Colonic mucosa (tissue), 4 donors: ENCODE measurements at regions not wholly inside any gene's neighbourhood (a gene's known extent, or its start where the extent isn't known, plus 50 kb on each side); places are given as distances from the start of the nearest gene placed in this dataset.

Experiments
- DNase-seq: peaks from one replicate; pipeline ENCODE4 v3.0.0-alpha.2; 2020
- H3K27ac ChIP-seq: fragments of 200-600 bp; one replicate; pipeline ENCODE4 v1.8.0; 2021
- H3K27me3 ChIP-seq: fragments of 200-600 bp; one replicate; pipeline ENCODE4 v1.8.0; 2021
- H3K36me3 ChIP-seq: fragments of 200-600 bp; one replicate; pipeline ENCODE4 v1.8.0; 2021
- H3K4me1 ChIP-seq: fragments of 200-600 bp; one replicate; pipeline ENCODE4 v1.8.0; 2021; ENCODE audit warnings: mild to moderate bottlenecking
- H3K4me3 ChIP-seq: fragments of 200-600 bp; one replicate; pipeline ENCODE4 v1.8.0; 2021
- H3K9ac ChIP-seq, 2 donors: one replicate each; pipeline ENCODE4 v1.7.0; 2013; ENCODE audit warnings: control low read depth in 2 of 2, low read depth in 2 of 2, low read length in 2 of 2
- H3K9me3 ChIP-seq: fragments of 200-600 bp; one replicate; pipeline ENCODE4 v1.8.0; 2021
- intact Hi-C: fragments of 100-400 bp; cut with DNase I; formaldehyde crosslinking; loops from one replicate; pipeline ENCODE4 v1.14.1; 2022
- TF ChIP-seq, protein P1 (sequence below): fragments of 200-600 bp; IDR thresholded peaks from one replicate; pipeline ENCODE4 v1.8.0; 2022; ENCODE audit warnings: antibody characterized with exemption, mild to moderate bottlenecking
- donor health status: healthy.
- donor health status: DM: no; HTN: no; CAD: no.
- donor health status: DM: no; HTN: no; CAD: no.

DNA sequence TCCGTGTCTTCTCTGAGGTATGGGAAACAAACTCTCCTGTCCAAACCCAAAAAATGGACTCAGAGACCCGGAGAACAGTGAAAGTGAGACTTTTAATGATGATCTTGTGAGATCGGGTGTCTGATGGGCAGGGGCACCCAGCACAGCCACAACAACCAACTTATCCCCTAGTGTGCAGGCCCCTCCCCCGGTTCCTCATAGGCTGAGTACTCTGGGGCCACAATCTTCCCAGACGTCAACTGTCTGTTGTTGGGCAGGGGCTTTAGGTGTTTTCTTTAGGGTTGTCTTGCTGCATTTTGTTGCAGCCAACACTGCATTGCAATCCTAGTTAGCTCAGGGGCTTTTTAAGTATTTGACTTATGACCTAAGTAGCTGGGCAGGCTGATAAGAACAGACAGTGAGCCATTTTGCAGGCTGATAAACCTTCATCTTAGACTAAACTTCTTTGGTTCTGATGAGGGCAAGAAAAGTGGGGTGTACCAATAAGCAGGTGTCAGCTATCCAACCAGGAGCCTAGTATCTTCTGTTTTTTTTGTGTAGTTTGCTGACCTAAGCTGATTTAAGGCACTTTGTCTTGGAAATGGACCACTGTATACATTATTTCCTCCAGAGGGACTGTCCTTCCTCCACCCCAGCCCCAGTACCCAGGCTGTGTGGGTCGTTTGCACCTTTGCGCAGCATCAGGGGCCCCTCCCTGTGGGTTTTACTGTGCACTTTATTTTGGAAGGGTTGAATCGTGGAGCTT lies 1323.6 kb downstream of the TBC1D22A start:
- intact Hi-C loops: no loop called here
- no peaks in the 10 kb centered on the region for H3K27me3 ChIP-seq
- H3K4me1 ChIP-seq: no peaks in the 10 kb centered on the region
- H3K27ac ChIP-seq: no peak overlapping the region
- no peaks in the 10 kb centered on the region for H3K9me3 ChIP-seq
- DNase-seq: no peak
- H3K9ac ChIP-seq: no peak overlapping the region
- H3K4me3 ChIP-seq: no peak overlapping the region
- TF ChIP-seq, protein P1, sequence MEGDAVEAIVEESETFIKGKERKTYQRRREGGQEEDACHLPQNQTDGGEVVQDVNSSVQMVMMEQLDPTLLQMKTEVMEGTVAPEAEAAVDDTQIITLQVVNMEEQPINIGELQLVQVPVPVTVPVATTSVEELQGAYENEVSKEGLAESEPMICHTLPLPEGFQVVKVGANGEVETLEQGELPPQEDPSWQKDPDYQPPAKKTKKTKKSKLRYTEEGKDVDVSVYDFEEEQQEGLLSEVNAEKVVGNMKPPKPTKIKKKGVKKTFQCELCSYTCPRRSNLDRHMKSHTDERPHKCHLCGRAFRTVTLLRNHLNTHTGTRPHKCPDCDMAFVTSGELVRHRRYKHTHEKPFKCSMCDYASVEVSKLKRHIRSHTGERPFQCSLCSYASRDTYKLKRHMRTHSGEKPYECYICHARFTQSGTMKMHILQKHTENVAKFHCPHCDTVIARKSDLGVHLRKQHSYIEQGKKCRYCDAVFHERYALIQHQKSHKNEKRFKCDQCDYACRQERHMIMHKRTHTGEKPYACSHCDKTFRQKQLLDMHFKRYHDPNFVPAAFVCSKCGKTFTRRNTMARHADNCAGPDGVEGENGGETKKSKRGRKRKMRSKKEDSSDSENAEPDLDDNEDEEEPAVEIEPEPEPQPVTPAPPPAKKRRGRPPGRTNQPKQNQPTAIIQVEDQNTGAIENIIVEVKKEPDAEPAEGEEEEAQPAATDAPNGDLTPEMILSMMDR: no peak
- no peaks in the 10 kb centered on the region for H3K36me3 ChIP-seq

DNA sequence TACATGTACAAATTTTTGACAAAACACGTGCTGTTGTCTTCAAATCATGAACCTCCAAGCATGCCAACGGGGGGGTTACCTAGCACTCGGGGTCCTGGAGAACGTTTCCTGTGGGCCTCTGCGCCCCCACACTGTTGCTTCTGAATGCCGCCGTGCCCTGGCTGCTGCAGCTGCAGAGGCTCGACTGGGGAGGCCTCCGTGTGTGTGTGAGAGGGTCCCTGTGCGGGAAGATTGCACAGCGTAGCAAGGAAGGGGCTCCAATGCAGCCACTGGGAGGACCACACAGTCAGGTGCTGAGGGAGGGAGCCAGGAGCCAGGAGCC lies 1322.2 kb downstream of the TBC1D22A start:
- intact Hi-C loops: no loop called here
- TF ChIP-seq, protein P1: no peak
- Histone ChIP-seq H3K4me3 (no peak overlapping the region), H3K9ac (no peak overlapping the region), H3K27me3 (no peaks in the 10 kb centered on the region), H3K9me3 (no peaks in the 10 kb centered on the region), H3K27ac (no peak overlapping the region), H3K36me3 (no peaks in the 10 kb centered on the region), H3K4me1 (no peaks in the 10 kb centered on the region)
- DNase-seq: no peak

DNA sequence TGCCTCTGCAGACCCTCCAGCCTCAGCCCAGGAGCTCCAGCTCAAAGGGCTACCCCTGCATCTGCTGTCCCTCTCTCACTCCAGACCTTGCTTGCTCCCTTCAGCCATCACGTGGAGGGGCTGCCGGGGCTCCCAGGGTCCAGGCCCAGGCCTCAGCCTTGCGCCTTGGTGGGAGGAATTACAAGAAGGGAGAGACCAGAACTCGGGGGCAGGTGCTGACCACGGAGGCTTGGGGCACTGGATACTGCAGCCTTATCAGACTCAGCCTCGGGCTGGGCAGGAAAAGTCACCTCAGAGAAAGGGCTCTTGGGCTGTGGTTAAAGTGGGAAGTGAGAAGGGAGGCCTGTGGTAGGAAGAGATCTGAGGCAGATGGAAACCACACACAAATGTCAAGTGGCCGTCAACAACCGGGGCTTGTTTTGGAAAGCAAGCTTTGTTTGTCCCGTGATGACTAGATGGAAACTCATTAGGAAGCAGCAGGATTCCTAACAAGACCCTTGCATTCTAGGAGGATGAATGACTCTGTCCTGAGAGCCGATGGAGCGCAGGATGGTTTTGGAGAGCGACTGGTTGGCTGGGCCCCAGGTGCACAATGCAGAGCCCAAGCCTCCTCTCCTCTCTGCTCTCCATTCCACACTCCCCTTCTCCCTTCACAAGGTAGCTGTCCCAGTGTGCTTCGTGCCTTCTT lies 1321.7 kb downstream of the TBC1D22A start:
- DNase-seq: no peak
- no peaks in the 10 kb centered on the region for H3K27me3 ChIP-seq
- TF ChIP-seq, protein P1: no peak
- H3K4me1 ChIP-seq: no peaks in the 10 kb centered on the region
- H3K4me3 ChIP-seq: no peak overlapping the region
- H3K27ac ChIP-seq: no peak overlapping the region
- H3K36me3 ChIP-seq: no peaks in the 10 kb centered on the region
- H3K9me3 ChIP-seq: no peaks in the 10 kb centered on the region
- intact Hi-C loops: no loop called here
- H3K9ac ChIP-seq: no peak overlapping the region

- intact Hi-C loops: no loop called here
- Histone ChIP-seq H3K9me3 (no peaks in the 10 kb centered on the region), H3K27me3 (no peaks in the 10 kb centered on the region), H3K36me3 (no peaks in the 10 kb centered on the region), H3K4me1 (no peaks in the 10 kb centered on the region), H3K9ac (no peak overlapping the region), H3K4me3 (no peak overlapping the region), H3K27ac (no peak overlapping the region)
- no peak for DNase-seq
- TF ChIP-seq, protein P1: no peak
Measured at GRCh38 chr22:48083502-48083901, 1321.1 kb downstream of the TBC1D22A start.

GRCh38 chr22:48082284-48082683 lies 1319.8 kb downstream of the TBC1D22A start:
- intact Hi-C loops: no loop called here
- no peak overlapping the region for H3K27ac ChIP-seq
- H3K9me3 ChIP-seq: no peaks in the 10 kb centered on the region
- DNase-seq: no peak
- H3K4me3 ChIP-seq: no peak overlapping the region
- TF ChIP-seq, protein P1: no peak
- no peaks in the 10 kb centered on the region for H3K4me1 ChIP-seq
- no peaks in the 10 kb centered on the region for H3K36me3 ChIP-seq
- no peak overlapping the region for H3K9ac ChIP-seq
- no peaks in the 10 kb centered on the region for H3K27me3 ChIP-seq
